Lower leg skin (tissue), 4 donors: ENCODE measurements at regions not wholly inside any gene's neighbourhood (a gene's known extent, or its start where the extent isn't known, plus 50 kb on each side); places are given as distances from the start of the nearest gene placed in this dataset.
"Not testable (repeated sequence)": the region's sequence is repeated elsewhere in the genome, so short reads cannot be mapped to it uniquely, and the experiment has no call there.

Experiments
- DNase-seq, 2 donors: peaks; one replicate each; pipeline ENCODE4 v3.0.0-alpha.2; 2019; ENCODE audit warnings: low spot score in 2 of 2
- H3K4me3 ChIP-seq: fragments of 200-600 bp; sonication (generic); 2 replicates; pipeline ENCODE4 v1.5.1; 2017; ENCODE audit warnings: mild to moderate bottlenecking, low read depth; ENCODE audit not compliant: poor library complexity, severe bottlenecking
- CTCF ChIP-seq, 3 donors: fragments of 450-650 bp; IDR thresholded peaks; one replicate each; pipeline ENCODE4 v1.5.1; 2016; ENCODE audit warnings: antibody characterized with exemption in 3 of 3, mild to moderate bottlenecking in 3 of 3, moderate library complexity in 2 of 3
- POLR2A ChIP-seq, 2 donors: fragments of 450-650 bp; IDR thresholded peaks; one replicate each; pipeline ENCODE4 v1.6.1; 2016 to 2017; ENCODE audit warnings: antibody characterized with exemption in 2 of 2, mild to moderate bottlenecking in 1 of 2, moderate library complexity in 1 of 2
- WGBS, 2 donors: methylation state at CpG; one replicate each; pipeline ENCODE4 v1.1.5; 2018; 5-methylcytosine and 5-hydroxymethylcytosine counted together
- intact Hi-C: fragments of 100-400 bp; cut with DNase I; formaldehyde crosslinking; loops from one replicate; pipeline ENCODE4 v1.15.0; 2023; ENCODE audit warnings: low total_unique reads

- TF ChIP-seq POLR2A (IDR thresholded peaks at IDR 0.05) (no peak), CTCF (IDR thresholded peaks at IDR 0.05) (no peak)
- no peak overlapping the region for H3K4me3 ChIP-seq
- no peak for DNase-seq
- intact Hi-C loops, result no loop called here
Measured at GRCh38 chr3:110311541-110311940, 760.1 kb upstream of the NECTIN3 start.

GRCh38 chr3:110314512-110315114 is 757.0 kb upstream of the NECTIN3 start:
- intact Hi-C loops, result no loop called here
- TF ChIP-seq CTCF (IDR thresholded peaks at IDR 0.05) (no peak), POLR2A (IDR thresholded peaks at IDR 0.05) (no peak)
- WGBS, 2 donors, result 25 to 29% methylated on average over 7 of the region's 7 CpGs
- DNase-seq, result peak in 1 of 2 donors; percentile 29
- H3K4me3 ChIP-seq, result no peak overlapping the region

GRCh38 chr3:110318108-110318507 is 753.5 kb upstream of the NECTIN3 start:
- DNase-seq, result no peak

GRCh38 chr3:110323349-110323748 is 748.3 kb upstream of the NECTIN3 start:
- intact Hi-C loops, result no loop called here

More at GRCh38 chr3:110318108-110318507, 753.5 kb upstream of the NECTIN3 start:
- TF ChIP-seq CTCF (IDR thresholded peaks at IDR 0.05), result no peak
- TF ChIP-seq POLR2A (IDR thresholded peaks at IDR 0.05), result no peak
- H3K4me3 ChIP-seq, result no peak overlapping the region
- WGBS, 2 donors, result 53 to 82% methylated on average over 1 of the region's 1 CpG
- intact Hi-C loops, result no loop called here

GRCh38 chr3:110324171-110324705 is 747.4 kb upstream of the NECTIN3 start:
- no peak for DNase-seq
- H3K4me3 ChIP-seq, result no peak overlapping the region
- TF ChIP-seq POLR2A (IDR thresholded peaks at IDR 0.05) (no peak), CTCF (IDR thresholded peaks at IDR 0.05) (no peak)
- WGBS, 2 donors, result 31 to 46% methylated on average over 3 of the region's 3 CpGs
- intact Hi-C loops, result no loop called here

More at GRCh38 chr3:110323349-110323748, 748.3 kb upstream of the NECTIN3 start:
- TF ChIP-seq CTCF (IDR thresholded peaks at IDR 0.05) (no peak), POLR2A (IDR thresholded peaks at IDR 0.05) (no peak)
- H3K4me3 ChIP-seq, result no peak overlapping the region
- WGBS, 2 donors, result 45 to 55% methylated on average over 1 of the region's 1 CpG
- DNase-seq, result no peak

- no peak overlapping the region for H3K4me3 ChIP-seq
- intact Hi-C loops, result no loop called here
- 91 to 95% methylated on average over 2 of the region's 2 CpGs for WGBS, 2 donors
- no peak for TF ChIP-seq CTCF (IDR thresholded peaks at IDR 0.05)
- no peak for TF ChIP-seq POLR2A (IDR thresholded peaks at IDR 0.05)
- no peak for DNase-seq
Measured at GRCh38 chr3:110327870-110328269, 743.7 kb upstream of the NECTIN3 start.

- 87 to 91% methylated on average over 2 of the region's 2 CpGs for WGBS, 2 donors
- intact Hi-C loops, DNase-seq, H3K4me3 ChIP-seq: not testable (repeated sequence)
Measured at GRCh38 chr3:110331562-110331961, 740.1 kb upstream of the NECTIN3 start.
